AML-193 (cell line): ENCODE measurements at regions not wholly inside any gene's neighbourhood (a gene's known extent, or its start where the extent isn't known, plus 50 kb on each side); places are given as distances from the start of the nearest gene placed in this dataset.
A peak's percentile ranks its signal among the peaks of the same experiment; 100 is the strongest.
"Not testable (repeated sequence)": the region's sequence is repeated elsewhere in the genome, so short reads cannot be mapped to it uniquely, and the experiment has no call there.

Experiments used
- DNase-seq, 2 experiments: peaks; one replicate each; lab custom pipeline; 2025; lab: John Stamatoyannopoulos, UW

GRCh38 chr14:106414464-106414863 lies 888.1 kb downstream of the TMEM121 start:
- no peak for DNase-seq

GRCh38 chr14:106417224-106418049 lies 891.1 kb downstream of the TMEM121 start:
- peak in 1 of 2 experiments; percentile 25 for DNase-seq

GRCh38 chr14:106419376-106419965 lies 893.1 kb downstream of the TMEM121 start:
- peak in 1 of 2 experiments; percentile 6 for DNase-seq

GRCh38 chr14:106421431-106422033 lies 895.1 kb downstream of the TMEM121 start:
- DNase-seq, result peak in 1 of 2 experiments; percentile 5

- DNase-seq, result no peak
Measured at GRCh38 chr14:106422066-106422465, 895.7 kb downstream of the TMEM121 start.

- not testable (repeated sequence) for DNase-seq
Measured at GRCh38 chr14:106425150-106425549, 898.8 kb downstream of the TMEM121 start.

GRCh38 chr14:106436310-106436905 lies 910.0 kb downstream of the TMEM121 start:
- DNase-seq, result peak in 1 of 2 experiments; percentile 42

GRCh38 chr14:106442857-106443256 lies 916.5 kb downstream of the TMEM121 start:
- no peak for DNase-seq

GRCh38 chr14:106455026-106455425 lies 928.6 kb downstream of the TMEM121 start:
- no peak for DNase-seq

- DNase-seq, result no peak
Measured at GRCh38 chr14:106459971-106460730, 933.8 kb downstream of the TMEM121 start.

- DNase-seq, result no peak
Measured at GRCh38 chr14:106460916-106461315, 934.5 kb downstream of the TMEM121 start.

- not testable (repeated sequence) for DNase-seq
Measured at GRCh38 chr14:106466483-106466882, 940.1 kb downstream of the TMEM121 start.

GRCh38 chr14:106468869-106469268 lies 942.5 kb downstream of the TMEM121 start:
- not testable (repeated sequence) for DNase-seq

GRCh38 chr14:106470028-106470427 lies 943.6 kb downstream of the TMEM121 start:
- not testable (repeated sequence) for DNase-seq

GRCh38 chr14:106474261-106475028 lies 948.1 kb downstream of the TMEM121 start:
- not testable (repeated sequence) for DNase-seq

- DNase-seq, result not testable (repeated sequence)
Measured at GRCh38 chr14:106475214-106475613, 948.8 kb downstream of the TMEM121 start.

GRCh38 chr14:106477600-106477999 lies 951.2 kb downstream of the TMEM121 start:
- DNase-seq, result not testable (repeated sequence)

GRCh38 chr14:106480287-106480686 lies 953.9 kb downstream of the TMEM121 start:
- DNase-seq, result not testable (repeated sequence)

GRCh38 chr14:106482213-106482612 lies 955.8 kb downstream of the TMEM121 start:
- DNase-seq, result not testable (repeated sequence)

- no peak for DNase-seq
Measured at GRCh38 chr14:106487600-106487999, 961.2 kb downstream of the TMEM121 start.

- no peak for DNase-seq
Measured at GRCh38 chr14:106488291-106488690, 961.9 kb downstream of the TMEM121 start.
